Astrocyte of the cerebellum (primary cell): ENCODE measurements at regions not wholly inside any gene's neighbourhood (a gene's known extent, or its start where the extent isn't known, plus 50 kb on each side); places are given as distances from the start of the nearest gene placed in this dataset.

ENCODE experiments used
- DNase-seq: peaks from one replicate; pipeline ENCODE4 v3.0.0-alpha.2; 2011; ENCODE audit warnings: low read depth
- H3K4me3 ChIP-seq: 2 replicates; pipeline ENCODE4 v1.5.1; 2011; ENCODE audit warnings: mild to moderate bottlenecking, low read depth, low read length, moderate library complexity
- in situ Hi-C: cut with HindIII; loops from 2 replicates; pipeline ENCODE4 v1.10.0; 2017; ENCODE audit warnings: low sequenced_read_pairs
- TF ChIP-seq, protein P1 (sequence below): IDR thresholded peaks from 2 replicates; pipeline ENCODE4 v1.5.1; 2012; ENCODE audit warnings: low read length, low read depth, moderate library complexity, mild to moderate bottlenecking; ENCODE audit errors: missing control alignments

DNA sequence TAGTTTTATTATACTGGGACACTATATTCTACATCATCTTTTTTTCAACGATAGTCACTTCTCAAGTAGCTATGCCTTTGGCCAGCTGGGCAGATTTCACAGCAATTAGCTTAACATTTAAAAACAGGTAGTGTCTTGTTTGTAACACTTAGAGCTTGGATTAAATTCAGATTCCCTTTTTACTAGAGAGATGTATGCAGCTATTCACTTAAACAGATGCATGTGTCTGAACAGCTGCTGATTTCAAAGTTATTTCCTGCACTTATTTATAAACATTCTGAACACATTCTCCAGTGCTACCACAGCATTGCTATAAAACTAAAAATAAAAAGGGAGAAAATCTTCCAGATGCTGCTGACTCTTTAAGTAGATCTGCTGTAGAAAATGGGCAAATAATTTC is 637.2 kb downstream of the POM121L12 start:
- no peak for DNase-seq
- no peak overlapping the region for H3K4me3 ChIP-seq
- in situ Hi-C loops: no loop called here
- TF ChIP-seq, protein P1, sequence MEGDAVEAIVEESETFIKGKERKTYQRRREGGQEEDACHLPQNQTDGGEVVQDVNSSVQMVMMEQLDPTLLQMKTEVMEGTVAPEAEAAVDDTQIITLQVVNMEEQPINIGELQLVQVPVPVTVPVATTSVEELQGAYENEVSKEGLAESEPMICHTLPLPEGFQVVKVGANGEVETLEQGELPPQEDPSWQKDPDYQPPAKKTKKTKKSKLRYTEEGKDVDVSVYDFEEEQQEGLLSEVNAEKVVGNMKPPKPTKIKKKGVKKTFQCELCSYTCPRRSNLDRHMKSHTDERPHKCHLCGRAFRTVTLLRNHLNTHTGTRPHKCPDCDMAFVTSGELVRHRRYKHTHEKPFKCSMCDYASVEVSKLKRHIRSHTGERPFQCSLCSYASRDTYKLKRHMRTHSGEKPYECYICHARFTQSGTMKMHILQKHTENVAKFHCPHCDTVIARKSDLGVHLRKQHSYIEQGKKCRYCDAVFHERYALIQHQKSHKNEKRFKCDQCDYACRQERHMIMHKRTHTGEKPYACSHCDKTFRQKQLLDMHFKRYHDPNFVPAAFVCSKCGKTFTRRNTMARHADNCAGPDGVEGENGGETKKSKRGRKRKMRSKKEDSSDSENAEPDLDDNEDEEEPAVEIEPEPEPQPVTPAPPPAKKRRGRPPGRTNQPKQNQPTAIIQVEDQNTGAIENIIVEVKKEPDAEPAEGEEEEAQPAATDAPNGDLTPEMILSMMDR: no peak

DNA sequence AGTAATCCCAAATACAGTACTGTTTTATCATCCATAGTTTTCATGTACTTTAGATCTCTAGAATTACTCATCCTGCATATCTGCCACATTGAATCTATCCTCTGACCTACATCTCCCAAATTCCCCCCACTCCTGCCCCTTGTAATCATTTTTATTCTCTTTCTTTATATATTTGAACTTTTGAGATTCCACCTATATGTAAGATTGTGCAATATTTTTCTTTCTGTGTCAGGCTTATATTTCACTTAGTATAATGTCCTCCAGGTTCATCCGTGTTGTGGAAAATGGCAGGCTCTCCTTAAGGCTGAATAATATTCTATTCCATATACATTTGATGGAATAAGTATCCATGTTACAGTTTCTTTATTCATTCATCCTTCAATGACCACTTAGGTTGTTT is 640.4 kb downstream of the POM121L12 start:
- no peak overlapping the region for H3K4me3 ChIP-seq
- TF ChIP-seq, protein P1: no peak
- DNase-seq: no peak
- in situ Hi-C loops: no loop called here

DNA sequence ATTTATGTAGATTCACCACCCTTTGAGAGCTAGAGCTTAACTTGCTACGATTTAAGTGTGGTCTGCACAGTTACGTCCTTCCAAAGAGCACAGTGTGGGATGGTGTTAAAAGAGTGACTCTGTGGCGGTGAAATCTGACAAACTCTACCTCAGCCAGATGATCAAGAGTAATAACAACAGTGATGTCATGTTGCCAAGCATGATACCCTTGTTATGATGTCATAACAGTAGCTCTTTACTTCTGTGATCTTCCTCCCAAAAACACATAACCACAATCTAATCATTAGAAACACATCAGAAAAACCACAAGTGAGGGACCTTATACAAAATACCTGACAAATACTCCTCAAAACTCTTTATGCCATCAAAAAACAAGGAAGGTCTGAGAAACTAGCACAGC is 649.3 kb downstream of the POM121L12 start:
- no peak for DNase-seq
- in situ Hi-C loops: no loop called here
- no peak overlapping the region for H3K4me3 ChIP-seq
- TF ChIP-seq, protein P1: no peak

DNA sequence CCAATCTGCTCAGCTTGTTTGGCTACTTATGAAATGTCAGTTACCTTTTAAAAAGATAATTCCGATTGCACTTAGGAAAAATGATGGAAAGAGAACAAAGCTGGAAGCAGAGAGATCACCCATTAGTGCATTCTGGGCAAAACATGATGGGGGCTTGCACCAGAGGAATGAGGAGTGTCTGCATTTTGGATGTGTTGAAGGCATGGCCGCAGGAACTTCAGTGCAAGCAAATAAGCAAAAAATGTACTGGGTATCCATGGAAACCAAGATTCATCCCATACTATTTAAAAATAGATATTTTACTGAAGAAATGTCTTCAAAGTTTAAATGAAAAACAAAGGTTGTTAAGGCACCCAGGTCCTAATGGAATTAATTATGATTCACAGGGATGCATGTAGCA is 655.0 kb downstream of the POM121L12 start:
- in situ Hi-C loops: no loop called here
- no peak for DNase-seq
- H3K4me3 ChIP-seq: no peak overlapping the region
- TF ChIP-seq, protein P1: no peak

DNA sequence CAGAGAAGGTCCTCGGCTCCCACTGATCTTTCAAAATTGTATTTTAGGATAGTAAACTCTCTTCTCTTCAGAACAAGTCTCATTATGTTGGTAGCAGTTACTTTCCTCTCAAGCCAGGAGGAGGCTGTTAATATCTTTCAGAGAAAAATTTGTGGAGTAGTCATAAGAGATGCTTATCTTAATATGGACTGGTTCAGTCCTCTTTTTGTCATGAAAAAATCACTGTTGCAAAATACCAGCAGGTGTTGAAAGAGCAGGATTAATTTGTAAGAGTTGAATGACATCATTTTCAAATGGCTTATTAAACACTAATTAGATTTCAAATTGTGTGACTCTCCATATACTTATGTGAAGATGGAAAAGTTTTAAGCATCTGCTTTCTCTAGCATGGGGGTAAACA is 662.5 kb downstream of the POM121L12 start:
- in situ Hi-C loops: no loop called here
- no peak overlapping the region for H3K4me3 ChIP-seq
- TF ChIP-seq, protein P1: no peak
- no peak for DNase-seq

- no peak for DNase-seq
- TF ChIP-seq, protein P1: no peak
- in situ Hi-C loops: no loop called here
These were observed 663.9 kb downstream of the POM121L12 start for GRCh38 chr7:53699215-53699837.

DNA sequence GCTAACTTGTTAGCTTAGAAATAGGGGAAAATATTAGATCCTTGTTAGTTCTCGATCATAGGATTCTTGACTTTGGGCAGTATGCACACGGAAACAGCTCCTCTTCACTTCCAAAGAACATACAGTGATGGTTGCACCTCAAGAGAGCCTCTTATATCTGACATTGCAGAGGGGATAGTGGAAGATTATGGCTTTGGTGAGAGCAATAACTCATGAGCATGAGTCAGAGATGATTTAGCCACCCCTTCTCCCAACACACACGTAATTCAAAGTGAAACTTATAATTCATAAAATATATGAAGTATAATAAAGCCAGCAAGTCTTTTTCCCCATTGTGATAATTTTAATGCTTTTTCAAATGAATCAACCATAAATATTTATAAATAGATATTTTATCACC is 683.7 kb downstream of the POM121L12 start:
- DNase-seq: no peak
- TF ChIP-seq, protein P1: no peak
- in situ Hi-C loops: no loop called here
- no peak overlapping the region for H3K4me3 ChIP-seq

More at GRCh38 chr7:53699215-53699837, 663.9 kb downstream of the POM121L12 start:
- H3K4me3 ChIP-seq: no peak overlapping the region
